ENCODE measurements at regions not wholly inside any gene's neighbourhood (a gene's known extent, or its start where the extent isn't known, plus 50 kb on each side); places are given as distances from the start of the nearest gene placed in this dataset.
"Not testable (repeated sequence)": the region's sequence is repeated elsewhere in the genome, so short reads cannot be mapped to it uniquely, and the experiment has no call there.

GRCh38 chr2:143928613-143929012 is 591.3 kb downstream of the ZEB2 start:
- in situ Hi-C loops (cut with MboI; ENCODE audit: low sequenced_read_pairs, unreplicated experiment): no loop called here
- no peak for TF ChIP-seq CTCF (IDR thresholded peaks at IDR 0.05; ENCODE audit: borderline replicate concordance, control extremely low read depth, extremely low read depth, insufficient read depth, missing control alignments)
- no peak for DNase-seq (ENCODE audit: low spot score)

GRCh38 chr2:143928184-143928583 is 591.7 kb downstream of the ZEB2 start:
- no peak for TF ChIP-seq CTCF (IDR thresholded peaks at IDR 0.05; ENCODE audit: borderline replicate concordance, control extremely low read depth, extremely low read depth, insufficient read depth, missing control alignments)
- in situ Hi-C loops (cut with MboI; ENCODE audit: low sequenced_read_pairs, unreplicated experiment): no loop called here
- no peak for DNase-seq (ENCODE audit: low spot score)

- no peak for TF ChIP-seq CTCF (IDR thresholded peaks at IDR 0.05; ENCODE audit: borderline replicate concordance, control extremely low read depth, extremely low read depth, insufficient read depth, missing control alignments)
- DNase-seq (ENCODE audit: low spot score): no peak
- in situ Hi-C loops (cut with MboI; ENCODE audit: low sequenced_read_pairs, unreplicated experiment): no loop called here
These were observed 593.2 kb downstream of the ZEB2 start for GRCh38 chr2:143926736-143927135.

- in situ Hi-C loops (cut with MboI; ENCODE audit: low sequenced_read_pairs, unreplicated experiment); DNase-seq (ENCODE audit: low spot score): not testable (repeated sequence)
These were observed 597.6 kb downstream of the ZEB2 start for GRCh38 chr2:143922261-143922830.

GRCh38 chr2:143918465-143918989 is 601.4 kb downstream of the ZEB2 start:
- DNase-seq (ENCODE audit: low spot score): no peak
- no peak for TF ChIP-seq CTCF (IDR thresholded peaks at IDR 0.05; ENCODE audit: borderline replicate concordance, control extremely low read depth, extremely low read depth, insufficient read depth, missing control alignments)
- in situ Hi-C loops (cut with MboI; ENCODE audit: low sequenced_read_pairs, unreplicated experiment): no loop called here

- in situ Hi-C loops (cut with MboI; ENCODE audit: low sequenced_read_pairs, unreplicated experiment): no loop called here
- no peak for TF ChIP-seq CTCF (IDR thresholded peaks at IDR 0.05; ENCODE audit: borderline replicate concordance, control extremely low read depth, extremely low read depth, insufficient read depth, missing control alignments)
These were observed 603.1 kb downstream of the ZEB2 start for GRCh38 chr2:143916781-143917180.

GRCh38 chr2:143909577-143910353 is 610.2 kb downstream of the ZEB2 start:
- no peak for TF ChIP-seq CTCF (IDR thresholded peaks at IDR 0.05; ENCODE audit: borderline replicate concordance, control extremely low read depth, extremely low read depth, insufficient read depth, missing control alignments)
- in situ Hi-C loops (cut with MboI; ENCODE audit: low sequenced_read_pairs, unreplicated experiment): no loop called here
- DNase-seq (ENCODE audit: low spot score): no peak

More at GRCh38 chr2:143916781-143917180, 603.1 kb downstream of the ZEB2 start:
- DNase-seq (ENCODE audit: low spot score): no peak
